Dedifferentiated amniotic fluid mesenchymal stem cell (primary cell): ENCODE measurements at regions not wholly inside any gene's neighbourhood (a gene's known extent, or its start where the extent isn't known, plus 50 kb on each side); places are given as distances from the start of the nearest gene placed in this dataset.

ENCODE experiments used
- DNase-seq: peaks from one replicate; pipeline ENCODE4 v3.0.0-alpha.2; 2016; ENCODE audit errors: extremely low spot score

GRCh38 chr4:178275671-178276360 lies 833.6 kb upstream of the AGA start:
- no peak for DNase-seq

- DNase-seq = no peak
These were observed 838.1 kb upstream of the AGA start for GRCh38 chr4:178280362-178280761.

- DNase-seq = no peak
These were observed 846.2 kb upstream of the AGA start for GRCh38 chr4:178288462-178288861.

DNA sequence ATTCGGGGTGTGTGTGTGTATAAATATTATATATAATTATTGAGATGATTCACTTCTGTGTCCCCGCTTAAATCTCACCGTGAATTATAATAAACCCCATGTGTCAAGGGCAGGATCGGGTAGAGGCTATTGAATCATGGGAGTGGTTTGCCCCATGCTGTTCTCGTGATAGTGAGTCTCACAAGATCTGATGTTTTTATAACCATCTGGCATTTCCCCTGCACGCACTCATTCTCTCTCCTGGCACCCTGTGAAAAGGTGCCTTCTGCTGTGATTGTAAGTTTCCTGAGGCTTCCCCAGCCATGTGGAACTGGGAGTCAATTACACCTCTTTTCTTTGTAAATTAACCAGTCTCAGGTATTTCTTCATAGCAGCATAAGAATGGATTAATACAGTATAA lies 851.4 kb upstream of the AGA start:
- DNase-seq = no peak

- DNase-seq = no peak
These were observed 854.4 kb upstream of the AGA start for GRCh38 chr4:178296669-178297068.

DNA sequence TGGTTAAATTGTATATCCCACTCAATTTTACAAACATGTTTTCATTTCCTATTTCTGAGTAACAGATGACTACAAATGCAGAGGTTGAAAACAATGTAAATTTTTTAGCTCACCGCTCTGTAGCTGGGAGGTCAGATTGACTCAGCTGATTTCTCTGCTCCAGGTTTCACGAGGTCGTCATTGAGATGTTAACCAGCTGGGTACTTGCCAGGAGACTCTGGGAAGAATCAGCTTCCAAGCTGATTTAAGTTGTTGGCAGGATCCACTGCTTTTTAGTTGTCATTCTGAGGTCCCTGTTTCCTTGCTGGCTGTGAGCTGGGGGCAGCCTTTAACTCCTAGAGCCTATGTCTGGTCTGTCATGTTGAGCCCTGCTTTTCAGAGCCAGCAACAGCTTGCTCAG lies 864.3 kb upstream of the AGA start:
- no peak for DNase-seq

- DNase-seq = no peak
These were observed 867.7 kb upstream of the AGA start for GRCh38 chr4:178309890-178310289.

- no peak for DNase-seq
These were observed 869.8 kb upstream of the AGA start for GRCh38 chr4:178311997-178312396.

DNA sequence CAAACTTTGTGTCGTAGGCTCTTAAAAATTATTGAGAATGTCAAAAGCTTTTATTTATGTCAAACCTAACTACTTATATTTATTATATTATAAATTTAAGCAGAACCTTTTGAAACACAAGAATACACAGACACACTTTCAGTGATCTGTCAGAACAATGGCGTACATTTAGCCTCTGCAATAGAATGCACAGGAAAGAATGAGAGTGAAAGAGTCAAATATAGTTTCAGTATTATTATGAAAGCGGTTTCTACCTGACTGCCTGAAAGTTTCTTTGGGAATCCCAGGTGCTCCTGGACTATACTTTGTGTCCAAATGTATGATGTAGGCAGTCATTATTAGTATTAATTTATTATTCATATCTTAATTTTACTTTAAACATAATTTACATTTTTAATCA lies 872.0 kb upstream of the AGA start:
- DNase-seq = no peak

GRCh38 chr4:178316211-178316610 lies 874.0 kb upstream of the AGA start:
- DNase-seq = no peak

- no peak for DNase-seq
These were observed 877.8 kb upstream of the AGA start for GRCh38 chr4:178320003-178320402.

- DNase-seq = no peak
These were observed 880.4 kb upstream of the AGA start for GRCh38 chr4:178322524-178323183.

DNA sequence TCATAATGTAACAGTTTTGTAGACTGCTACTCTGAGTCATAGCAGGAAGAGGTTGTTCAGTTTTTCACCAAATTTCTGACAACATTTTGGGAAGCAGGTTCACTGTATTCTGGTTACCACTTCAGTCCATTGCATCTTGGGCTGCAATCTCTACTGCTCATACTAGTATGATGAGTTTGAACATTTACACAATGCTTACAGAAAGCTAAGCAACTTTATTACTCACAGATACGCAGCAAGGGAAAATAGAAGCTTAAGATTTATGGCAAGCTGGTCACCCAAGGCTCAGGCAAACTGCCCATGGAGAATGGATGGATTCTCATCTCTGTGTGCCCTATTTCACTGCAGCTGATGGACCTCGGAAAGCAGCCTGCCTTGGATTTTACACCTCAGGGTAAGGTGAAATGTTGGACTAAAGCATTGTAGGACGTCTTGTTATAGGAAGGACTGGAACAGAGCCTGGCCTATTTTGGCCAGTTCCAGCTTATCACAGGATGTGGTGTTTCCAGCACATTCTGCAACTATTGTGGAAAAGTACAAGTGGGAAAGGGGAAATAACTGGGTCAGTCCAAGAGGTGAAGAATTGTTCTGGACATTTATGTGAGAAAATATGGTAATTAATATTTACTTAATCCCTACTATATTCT lies 887.1 kb upstream of the AGA start:
- no peak for DNase-seq

GRCh38 chr4:178333355-178333754 lies 891.1 kb upstream of the AGA start:
- DNase-seq = no peak

GRCh38 chr4:178339769-178340168 lies 897.5 kb upstream of the AGA start:
- DNase-seq = no peak

DNA sequence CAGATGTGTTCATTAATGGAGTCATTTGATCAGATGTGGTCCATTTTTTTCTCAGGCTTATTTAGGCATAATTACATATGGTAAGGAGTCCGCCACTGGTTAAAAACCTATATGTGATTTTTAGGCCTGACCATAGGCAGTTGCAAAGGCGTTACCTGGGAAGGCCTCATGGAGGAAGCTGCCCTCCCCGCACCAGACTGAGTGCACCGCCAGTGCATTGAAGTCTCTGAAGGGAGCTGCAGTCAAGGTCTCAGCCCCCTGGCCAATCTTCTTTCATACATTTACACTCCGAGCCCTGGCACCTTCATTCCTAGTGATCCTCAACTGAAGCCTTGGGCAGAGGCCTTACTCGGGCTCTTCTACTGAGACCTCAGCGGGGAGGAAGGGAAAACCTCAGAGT lies 898.2 kb upstream of the AGA start:
- no peak for DNase-seq

DNA sequence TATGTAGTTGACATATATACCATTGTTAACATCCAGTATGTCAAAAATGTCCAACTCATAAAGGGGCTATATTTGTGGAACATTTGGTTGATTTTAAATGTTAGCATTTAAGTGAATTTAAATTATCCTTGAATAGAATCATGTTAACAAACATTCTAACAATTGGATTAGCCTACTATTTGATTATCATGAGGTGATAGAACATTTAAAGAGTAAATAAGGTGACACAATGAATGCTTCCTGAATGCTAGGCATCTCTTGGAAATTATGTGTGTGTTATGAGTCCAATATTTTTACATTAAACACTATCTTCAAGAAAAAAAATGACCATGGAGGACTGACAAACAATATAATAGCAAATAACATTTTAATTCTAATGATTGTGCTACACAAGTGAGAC lies 901.9 kb upstream of the AGA start:
- no peak for DNase-seq

DNA sequence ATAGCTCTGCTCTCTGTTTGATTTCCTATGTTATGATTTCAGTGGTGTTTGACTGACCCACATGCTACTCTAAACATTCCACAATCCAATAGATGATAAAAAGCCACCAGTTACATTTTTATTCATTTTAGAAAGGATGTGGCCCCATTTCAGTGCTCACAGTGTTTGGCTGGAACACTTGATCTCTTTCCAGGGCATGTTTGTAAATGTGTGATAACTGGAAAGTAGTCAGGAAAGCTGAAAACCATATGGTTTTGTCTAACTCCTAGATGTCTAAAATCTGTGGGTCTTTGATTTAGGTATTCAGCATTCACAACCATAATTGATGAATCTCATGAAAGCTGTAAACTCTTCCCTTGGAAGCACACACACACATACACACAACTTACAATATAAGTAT lies 904.9 kb upstream of the AGA start:
- no peak for DNase-seq

GRCh38 chr4:178349601-178350000 lies 907.4 kb upstream of the AGA start:
- no peak for DNase-seq

DNA sequence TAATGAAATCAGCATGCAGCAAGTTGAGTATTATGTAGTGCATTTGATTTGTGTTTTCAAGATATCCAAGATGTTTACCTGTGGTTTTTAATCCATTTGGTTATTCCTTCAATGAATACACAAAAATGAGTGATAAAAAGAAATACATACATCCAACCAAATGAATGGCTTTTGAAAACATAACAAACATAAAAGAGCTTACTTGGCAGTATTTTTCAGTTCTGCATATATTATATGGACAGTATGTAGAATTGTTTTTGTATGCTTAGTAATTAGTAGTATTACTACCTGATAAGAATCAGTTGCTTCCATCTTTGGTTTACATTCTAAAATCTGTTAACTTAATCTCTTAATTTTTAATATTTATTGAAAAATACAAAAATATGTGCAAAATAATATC lies 908.9 kb upstream of the AGA start:
- DNase-seq = no peak

DNA sequence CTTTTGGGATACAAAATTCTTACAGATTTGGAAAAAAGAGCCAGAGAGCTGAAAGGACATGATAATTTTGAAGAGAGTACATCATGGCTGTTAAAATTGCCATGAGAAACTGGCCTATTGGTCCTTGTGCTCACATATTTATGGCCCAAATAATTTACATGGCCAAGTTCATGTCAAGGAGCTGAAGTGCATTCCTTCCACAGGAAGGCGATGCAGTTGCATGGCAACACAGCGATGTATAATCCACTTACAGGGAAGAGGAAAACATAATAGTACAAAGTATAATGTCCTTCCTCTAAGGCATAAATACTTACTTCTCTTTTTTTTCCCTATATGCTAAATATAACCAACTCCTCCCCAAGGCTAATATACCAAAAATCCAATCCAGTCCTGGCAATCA lies 914.5 kb upstream of the AGA start:
- DNase-seq = no peak

- no peak for DNase-seq
These were observed 943.2 kb upstream of the AGA start for GRCh38 chr4:178385481-178385880.

GRCh38 chr4:178387756-178388155 lies 945.5 kb upstream of the AGA start:
- DNase-seq = no peak
